C4-2B (cell line): ENCODE measurements at regions not wholly inside any gene's neighbourhood (a gene's known extent, or its start where the extent isn't known, plus 50 kb on each side); places are given as distances from the start of the nearest gene placed in this dataset.

Experiments
- H3K27ac ChIP-seq: fragments of 450-650 bp; 2 replicates; pipeline ENCODE4 v1.5.1; 2017
- ZFX ChIP-seq: fragments of 450-650 bp; IDR thresholded peaks from 2 replicates; pipeline ENCODE4 v1.6.1; 2017
- TF ChIP-seq, protein P1 (sequence below): fragments of 450-650 bp; conservative IDR thresholded peaks from 2 replicates; pipeline ENCODE4 v1.5.1; 2017; ENCODE audit warnings: mild to moderate bottlenecking

DNA sequence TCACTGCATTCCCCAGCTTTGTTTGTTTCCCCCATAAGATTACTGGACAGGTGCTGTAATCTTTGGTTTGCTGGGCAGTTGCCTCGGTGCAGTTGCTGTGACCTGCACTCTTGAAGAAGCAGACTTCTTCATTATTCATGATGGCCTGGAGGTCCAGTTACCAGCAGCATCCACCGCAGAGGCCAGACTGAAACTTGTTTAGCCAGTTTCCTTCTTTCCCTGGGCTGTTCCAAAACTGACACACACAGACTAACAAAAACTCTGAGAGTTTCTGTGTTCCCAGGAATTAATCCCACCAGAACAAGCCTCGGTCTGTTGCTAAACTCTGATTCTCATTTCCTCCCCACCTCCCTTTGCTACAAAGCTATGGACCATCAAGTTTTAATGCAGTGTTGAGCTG, 144.1 kb downstream of the QRSL1 start:
- no peak overlapping the region for H3K27ac ChIP-seq
- TF ChIP-seq, protein P1, sequence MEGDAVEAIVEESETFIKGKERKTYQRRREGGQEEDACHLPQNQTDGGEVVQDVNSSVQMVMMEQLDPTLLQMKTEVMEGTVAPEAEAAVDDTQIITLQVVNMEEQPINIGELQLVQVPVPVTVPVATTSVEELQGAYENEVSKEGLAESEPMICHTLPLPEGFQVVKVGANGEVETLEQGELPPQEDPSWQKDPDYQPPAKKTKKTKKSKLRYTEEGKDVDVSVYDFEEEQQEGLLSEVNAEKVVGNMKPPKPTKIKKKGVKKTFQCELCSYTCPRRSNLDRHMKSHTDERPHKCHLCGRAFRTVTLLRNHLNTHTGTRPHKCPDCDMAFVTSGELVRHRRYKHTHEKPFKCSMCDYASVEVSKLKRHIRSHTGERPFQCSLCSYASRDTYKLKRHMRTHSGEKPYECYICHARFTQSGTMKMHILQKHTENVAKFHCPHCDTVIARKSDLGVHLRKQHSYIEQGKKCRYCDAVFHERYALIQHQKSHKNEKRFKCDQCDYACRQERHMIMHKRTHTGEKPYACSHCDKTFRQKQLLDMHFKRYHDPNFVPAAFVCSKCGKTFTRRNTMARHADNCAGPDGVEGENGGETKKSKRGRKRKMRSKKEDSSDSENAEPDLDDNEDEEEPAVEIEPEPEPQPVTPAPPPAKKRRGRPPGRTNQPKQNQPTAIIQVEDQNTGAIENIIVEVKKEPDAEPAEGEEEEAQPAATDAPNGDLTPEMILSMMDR: no peak
- TF ChIP-seq ZFX: no peak

DNA sequence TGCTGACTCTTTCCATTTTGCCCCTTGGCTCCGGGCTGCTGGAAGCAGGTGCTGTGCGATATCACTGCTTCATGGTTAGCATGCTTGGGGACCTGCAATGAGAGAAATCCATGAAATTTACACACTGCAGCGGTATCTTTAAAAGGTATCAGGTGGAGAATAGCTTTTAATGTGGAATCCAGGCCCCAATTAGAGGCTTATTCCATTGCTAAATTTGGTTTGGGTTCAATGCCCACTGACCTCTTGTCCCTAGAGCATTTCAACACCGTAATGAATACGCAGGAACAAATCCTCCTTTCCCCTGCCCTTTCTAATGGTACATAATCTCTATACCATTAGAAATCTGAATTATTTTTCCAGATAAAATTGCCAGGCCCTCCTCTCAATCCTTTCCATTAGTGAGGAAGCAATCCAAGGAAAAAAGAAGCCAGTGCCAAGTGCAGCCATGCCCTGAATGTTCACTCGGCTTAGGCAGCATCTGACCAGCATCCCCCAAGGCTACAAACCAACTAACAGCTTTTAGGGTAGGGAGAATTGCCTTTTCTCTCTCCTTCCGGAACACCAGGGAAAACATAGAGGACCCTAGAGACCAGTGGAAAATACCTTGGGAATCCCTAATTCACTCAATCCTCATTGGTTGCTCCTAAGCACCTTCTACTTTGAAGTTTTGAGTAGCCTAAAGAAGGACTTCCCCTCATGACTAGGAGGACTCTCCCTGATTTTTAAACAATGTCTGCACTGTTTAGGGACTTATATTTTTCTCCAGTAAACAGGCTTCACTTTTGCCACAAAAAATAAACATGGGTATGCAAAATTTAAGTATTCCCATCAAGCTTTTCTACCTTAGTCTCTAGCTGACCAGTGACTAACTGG, 143.1 kb downstream of the QRSL1 start:
- TF ChIP-seq ZFX: no peak
- TF ChIP-seq, protein P1: no peak

DNA sequence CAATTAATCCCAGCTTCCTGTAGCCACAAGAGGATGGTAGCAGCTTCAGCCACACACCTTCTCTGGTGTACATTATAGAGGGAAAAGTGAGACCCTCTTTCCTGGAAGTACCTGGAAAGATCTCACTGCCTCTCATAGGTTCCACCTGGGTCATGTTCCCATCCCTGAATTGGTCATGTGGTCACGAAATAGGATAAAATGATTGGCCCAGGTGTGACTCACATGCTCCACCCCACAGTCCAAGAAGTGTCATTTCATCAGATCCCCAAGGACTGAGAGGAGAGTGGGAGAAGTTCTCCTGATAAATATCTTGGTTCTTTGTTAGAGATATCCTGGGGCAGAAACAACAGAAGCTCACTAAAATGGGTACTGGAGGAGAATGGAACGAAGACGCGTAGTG, 142.4 kb downstream of the QRSL1 start:
- H3K27ac ChIP-seq: no peak overlapping the region
- TF ChIP-seq ZFX: no peak
- TF ChIP-seq, protein P1: no peak

More for the DNA sequence above, 143.1 kb downstream of the QRSL1 start:
- no peak overlapping the region for H3K27ac ChIP-seq

DNA sequence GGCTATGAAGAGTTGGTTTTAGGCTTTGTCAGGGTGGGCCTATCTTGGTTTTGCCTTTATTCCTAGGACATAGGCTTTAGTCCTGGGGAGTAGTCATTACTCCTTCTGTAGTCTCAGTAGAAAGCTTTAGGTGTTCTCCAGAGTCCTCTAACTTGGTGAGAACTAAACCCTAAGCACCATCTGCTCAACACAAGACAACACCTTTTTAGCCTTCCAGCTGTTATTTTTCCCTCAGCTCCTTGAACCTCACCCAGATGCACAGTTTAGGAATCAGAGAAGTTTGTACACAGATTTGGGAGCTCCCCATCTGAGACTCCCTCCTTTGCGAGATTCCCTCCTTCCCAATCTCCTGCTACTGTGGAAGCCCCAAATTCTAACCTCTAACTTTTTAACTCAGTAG, 141.3 kb downstream of the QRSL1 start:
- TF ChIP-seq ZFX: no peak
- TF ChIP-seq, protein P1: no peak
- H3K27ac ChIP-seq: no peak overlapping the region

DNA sequence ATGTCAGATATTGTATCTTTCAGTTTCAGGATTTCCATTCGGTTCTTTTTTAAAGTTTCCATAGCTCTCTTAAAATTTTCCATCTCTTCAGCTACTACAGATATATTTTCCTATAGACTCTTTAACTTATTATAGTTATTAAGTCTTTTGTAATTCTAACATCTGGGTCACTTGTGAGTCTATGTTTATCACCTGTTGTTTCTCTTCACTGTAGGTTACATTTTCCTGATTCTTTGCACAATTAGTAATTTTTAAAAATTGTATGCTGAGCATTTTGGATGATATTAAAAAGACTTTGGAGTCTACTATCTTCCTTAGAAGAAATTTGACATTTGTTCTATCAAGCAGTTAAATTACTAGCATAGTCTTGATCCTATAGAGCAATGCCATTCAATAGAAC, 140.7 kb downstream of the QRSL1 start:
- TF ChIP-seq, protein P1: no peak
- no peak for TF ChIP-seq ZFX
- no peak overlapping the region for H3K27ac ChIP-seq

DNA sequence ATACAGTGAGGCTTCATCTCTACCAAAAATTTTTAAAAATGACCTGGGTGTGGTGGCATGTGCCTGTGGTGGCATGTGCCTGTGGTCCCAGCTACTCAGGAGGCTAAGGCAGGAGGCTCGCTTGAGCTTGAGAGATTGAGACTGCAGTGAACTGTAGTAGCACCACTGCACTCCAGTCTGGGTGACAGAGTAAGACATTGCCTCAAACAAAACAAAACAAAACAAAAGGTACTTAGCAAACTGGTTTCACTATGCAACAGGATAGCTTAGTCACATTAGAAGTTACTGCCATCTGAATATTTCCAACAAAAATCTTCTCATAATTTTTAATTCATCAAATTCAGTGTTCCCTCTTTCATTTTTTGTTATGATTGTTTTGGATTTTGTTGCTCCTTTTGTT, 137.9 kb downstream of the QRSL1 start:
- H3K27ac ChIP-seq: no peak overlapping the region
- TF ChIP-seq, protein P1: no peak
- TF ChIP-seq ZFX: no peak

DNA sequence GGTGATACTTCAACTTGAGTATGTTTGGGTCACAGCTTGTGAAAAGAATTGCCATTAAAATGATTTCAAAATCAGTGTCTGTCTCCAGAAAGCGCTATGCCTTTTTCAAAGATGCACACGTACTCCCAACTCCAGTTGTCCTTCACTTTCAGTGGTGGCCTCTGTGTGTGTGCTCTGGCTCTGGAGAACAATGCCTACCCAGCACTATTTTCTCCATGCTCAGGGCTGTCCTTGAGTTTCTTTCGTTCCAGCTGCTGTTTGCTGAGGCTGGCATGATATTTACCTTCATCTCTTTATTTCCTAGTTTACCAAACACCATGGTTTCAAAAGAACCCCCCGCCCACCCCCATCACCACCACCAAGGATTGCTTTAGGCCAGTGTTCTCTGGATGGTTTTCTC, 136.8 kb downstream of the QRSL1 start:
- H3K27ac ChIP-seq: peak overlapping the region; percentile 88; the same call in 1 of the 2 replicates
- TF ChIP-seq, protein P1: no peak
